HG03097 (cell line): ENCODE measurements at regions not wholly inside any gene's neighbourhood (a gene's known extent, or its start where the extent isn't known, plus 50 kb on each side); places are given as distances from the start of the nearest gene placed in this dataset.
"Not testable (repeated sequence)": the region's sequence is repeated elsewhere in the genome, so short reads cannot be mapped to it uniquely, and the experiment has no call there.

ENCODE experiments used
- ATAC-seq: cut with Tn5 transposase; IDR thresholded peaks from one replicate; pipeline ENCODE4 v1.9.1; 2021; ENCODE audit not compliant: unreplicated experiment, low FRiP score

DNA sequence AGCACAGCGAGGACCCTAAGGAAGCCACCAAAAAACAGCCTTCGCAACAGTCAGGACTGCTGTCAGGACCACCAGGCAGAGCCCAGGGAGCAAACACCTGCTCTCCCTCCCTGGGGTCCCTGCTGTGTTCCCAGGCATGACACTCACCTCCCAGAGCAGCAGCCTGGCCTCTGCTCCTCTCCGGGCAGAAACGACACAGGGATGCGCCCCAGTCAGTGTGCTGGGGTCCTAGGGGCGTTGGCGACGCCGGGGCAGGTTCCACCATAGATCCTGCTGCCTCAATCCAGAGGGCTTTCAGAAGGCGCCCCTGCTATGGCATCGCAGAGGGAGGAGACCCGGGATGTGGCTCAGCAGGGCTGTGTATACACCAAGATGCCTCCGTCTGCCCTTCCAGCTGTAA is 169.7 kb upstream of the FOXD4L5 start:
- ATAC-seq: not testable (repeated sequence)

DNA sequence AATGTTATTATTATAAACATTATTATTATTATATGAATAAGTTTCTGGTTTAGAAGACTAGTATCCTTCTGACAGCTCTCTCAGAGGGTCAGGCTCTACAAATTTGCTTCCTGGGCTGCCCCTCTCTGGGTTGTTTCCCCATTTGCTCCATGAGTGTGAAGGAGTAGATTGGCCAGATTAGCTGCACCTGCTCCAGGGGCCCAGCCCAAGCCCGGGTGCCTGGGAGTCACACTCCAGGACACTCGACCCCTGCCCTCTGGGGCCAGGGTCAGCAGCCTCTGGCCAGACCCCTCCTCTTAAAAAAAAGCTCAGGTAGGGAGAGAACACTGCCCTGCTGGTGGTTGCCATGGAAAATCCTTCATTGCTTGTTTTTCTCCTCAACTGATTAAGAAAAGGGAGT is 169.0 kb upstream of the FOXD4L5 start:
- not testable (repeated sequence) for ATAC-seq

DNA sequence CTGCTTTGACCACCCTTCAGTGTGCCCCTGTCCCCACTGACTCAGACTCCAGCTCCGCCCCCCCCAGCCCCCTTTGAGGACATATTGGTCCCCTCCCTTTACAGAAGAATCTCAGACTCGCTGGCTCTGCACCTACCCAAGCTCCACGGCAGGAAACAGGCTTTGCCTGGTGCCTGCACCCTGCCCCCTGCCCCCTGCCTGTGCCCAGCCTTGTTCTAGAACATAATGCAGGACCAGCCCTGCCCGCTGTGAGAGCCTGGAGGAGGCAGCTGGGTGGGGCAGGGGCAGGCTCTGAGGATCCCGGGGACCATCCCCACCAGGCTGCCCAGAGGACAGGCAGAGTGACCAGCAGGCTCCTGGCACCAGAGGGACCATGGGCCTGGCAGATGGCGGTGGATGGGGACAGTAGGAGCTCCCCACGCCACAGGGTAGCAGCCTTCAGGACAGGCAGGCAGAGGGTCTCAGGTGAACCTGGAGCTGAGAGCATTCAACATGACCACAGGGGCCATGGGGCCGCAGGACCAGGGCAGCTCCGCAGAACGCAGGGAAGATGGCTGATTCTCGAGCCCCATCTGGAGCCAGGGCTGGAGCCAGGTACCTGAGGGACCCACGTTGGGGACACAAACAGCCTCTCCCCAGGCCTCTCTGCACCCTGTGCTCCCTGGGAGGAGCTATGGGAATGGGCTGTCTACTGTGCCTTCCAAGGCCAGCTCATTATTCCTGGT is 165.0 kb upstream of the FOXD4L5 start:
- not testable (repeated sequence) for ATAC-seq

DNA sequence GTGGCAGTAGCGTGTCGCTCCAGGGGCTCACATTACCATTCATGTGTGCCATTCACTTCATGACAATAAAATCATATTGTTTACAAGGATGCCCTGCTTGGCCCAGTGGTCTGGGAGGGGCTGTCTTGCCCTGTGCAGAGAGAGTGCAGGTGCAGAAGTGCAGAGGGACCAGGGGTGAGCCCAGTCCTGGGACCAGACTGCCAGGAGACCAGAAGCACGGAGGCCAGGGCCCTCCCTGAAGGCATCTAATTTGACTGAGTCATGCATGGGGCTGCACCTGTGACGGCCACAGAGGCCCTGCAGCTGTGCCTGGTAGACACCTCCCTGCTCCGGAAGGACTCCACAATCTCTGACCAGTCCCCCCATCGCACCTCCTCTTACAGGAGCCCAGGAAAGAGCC is 164.4 kb upstream of the FOXD4L5 start:
- ATAC-seq: no peak

DNA sequence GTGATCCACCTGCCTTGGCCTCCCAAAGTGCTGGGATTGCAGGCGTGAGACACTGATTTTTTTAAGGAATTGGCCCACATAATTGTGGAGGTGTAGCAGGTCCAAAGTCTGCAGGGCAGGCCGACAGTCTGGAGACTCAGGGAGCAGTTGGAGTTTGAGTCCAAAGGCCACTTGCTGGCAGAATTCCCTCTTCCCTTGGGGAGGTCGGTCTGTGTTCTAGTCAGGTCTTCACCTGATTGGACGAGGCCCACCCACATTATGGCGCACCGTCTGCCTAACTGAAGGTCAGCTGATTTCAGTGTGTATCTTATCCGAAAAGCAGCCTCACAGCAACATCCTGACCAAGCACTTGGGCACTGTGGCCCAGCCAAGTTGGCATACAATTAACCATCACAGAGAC is 162.1 kb upstream of the FOXD4L5 start:
- not testable (repeated sequence) for ATAC-seq

DNA sequence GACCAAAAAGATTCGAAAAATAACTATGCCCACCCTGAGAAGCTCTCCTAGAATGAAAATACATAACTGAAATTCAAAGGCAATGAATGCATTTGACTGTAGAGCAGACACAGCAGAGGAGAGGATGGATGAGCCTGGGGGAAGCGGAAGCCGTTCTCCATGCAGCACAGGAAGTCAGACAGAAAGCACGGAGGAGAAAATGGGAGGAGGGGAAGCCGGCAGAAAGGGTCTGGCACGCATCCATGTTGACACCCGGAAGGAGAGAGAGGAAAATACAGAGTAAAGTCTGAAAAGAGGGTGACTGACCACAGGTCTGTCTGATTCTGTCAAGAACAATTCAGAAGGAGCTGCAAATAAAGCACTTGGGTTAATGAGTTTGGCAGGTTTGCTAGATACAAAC is 161.0 kb upstream of the FOXD4L5 start:
- ATAC-seq: not testable (repeated sequence)

DNA sequence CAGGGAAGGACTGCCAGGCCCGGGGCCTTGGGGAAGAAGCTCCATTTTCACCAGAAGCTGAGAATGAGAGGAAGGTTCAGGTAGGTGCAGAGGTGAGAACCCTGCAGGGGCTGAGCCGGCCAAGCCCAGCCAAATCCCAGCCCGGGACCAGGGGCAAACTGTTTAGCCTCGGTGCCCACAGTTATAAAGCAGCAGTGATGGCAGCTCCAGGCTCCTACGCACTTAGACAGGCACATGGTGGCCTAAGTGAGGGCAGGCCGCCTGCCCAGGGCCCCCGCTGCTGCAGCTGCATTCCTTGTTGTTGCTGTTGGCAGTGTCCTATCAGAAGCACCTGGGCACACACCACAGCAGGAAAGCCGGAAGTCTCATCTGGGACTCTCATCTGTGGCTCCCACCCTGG is 159.9 kb upstream of the FOXD4L5 start:
- ATAC-seq: no peak

DNA sequence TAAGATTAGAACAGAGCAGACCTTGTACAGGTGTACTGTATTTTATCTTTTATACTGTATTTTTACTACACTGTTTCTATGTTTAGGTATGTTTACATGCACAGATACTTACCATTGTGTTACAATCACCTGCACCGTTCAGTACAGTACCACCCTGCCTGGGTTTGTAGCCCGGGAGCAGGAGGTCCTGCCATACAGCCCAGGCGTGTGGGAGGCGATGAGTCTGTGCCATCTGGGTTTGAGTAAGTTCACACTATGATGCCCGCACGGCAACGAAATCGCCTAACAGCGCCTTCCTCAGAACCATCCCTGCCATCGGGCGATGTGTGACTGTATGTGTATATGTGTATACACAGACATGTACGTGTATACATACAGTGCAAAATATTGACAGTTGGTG is 157.1 kb upstream of the FOXD4L5 start:
- not testable (repeated sequence) for ATAC-seq

DNA sequence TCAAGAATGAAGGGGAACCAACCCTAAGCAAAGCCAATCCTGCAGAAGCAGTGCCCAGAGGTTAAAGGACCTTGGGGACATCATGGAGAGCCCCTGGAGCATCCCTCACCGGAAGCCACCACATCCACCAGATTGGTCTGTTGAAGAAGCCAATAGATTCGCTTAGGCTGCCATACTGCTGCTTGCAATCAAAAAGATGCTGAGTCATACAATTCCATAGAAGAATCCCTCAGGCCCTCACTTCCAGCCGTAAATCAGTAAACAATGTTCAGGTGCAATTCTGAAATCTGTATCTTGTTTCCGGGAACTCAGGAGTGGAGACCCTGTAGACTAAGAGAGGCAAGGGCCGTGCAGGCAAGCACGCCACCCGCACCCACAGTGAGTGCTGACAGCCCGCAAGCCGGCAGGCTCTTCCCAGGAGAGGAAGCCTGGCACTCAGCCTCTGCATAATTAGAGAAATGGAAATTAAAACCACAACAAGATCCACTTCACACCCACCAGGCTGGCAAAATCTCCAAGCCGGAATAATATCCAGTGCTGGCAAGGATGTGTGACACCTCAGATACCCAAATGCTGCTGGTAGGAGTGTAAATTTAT is 156.4 kb upstream of the FOXD4L5 start:
- ATAC-seq: not testable (repeated sequence)

DNA sequence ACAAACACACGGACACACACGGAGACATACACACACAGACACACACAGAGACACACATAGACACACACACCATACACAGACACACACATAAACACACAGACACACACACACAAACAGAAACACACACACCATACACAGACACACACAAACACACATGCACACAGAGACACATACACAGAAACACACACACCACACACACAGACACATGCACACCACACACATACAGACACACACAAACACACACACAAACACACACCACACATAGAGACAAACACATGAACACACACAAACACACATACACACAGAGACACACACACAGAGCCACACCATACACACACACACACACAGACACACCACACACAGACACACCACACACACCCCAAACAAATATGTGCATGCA is 152.7 kb upstream of the FOXD4L5 start:
- ATAC-seq: no peak

DNA sequence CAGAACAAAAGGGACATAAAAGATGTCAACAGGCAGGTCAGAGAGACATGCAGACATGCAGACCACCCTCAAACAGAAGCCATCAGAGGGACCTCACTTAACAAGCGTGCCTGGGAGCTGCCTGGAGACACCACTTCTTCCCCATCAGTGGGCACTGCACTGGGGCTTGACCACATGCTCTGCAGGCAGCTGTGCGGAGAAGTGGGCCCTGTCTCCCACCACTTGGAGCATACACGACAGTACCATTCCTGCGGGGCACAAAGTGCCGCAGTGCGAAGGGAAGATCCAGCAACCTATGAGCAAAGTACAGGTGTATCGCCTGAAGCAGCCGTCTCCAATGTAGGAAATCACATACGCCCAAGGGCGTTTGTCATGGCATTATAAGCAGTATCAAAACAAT is 150.5 kb upstream of the FOXD4L5 start:
- ATAC-seq: no peak

DNA sequence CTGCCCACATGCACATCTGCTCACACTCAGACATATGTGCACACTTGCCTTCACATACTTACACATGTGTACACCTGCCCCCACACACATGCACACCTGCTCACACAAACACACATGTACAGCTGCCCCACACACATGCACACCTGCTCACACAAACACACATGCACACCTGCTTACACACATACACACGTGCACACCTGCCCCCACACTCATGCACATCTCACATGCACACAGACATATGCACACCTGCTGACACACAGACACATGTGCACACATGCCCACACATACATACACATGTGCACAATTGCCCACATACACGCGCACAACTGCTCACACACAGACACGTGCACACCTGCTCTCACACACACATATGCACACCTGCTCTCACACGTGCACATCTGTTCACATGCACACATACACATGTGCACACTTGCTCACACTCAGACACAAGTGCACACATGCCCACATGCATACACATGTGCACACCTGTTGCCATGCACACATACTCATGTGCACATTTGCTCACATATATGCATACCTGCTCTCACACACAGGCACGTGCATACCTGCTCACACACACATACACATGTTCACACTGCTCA is 147.8 kb upstream of the FOXD4L5 start:
- ATAC-seq: no peak

DNA sequence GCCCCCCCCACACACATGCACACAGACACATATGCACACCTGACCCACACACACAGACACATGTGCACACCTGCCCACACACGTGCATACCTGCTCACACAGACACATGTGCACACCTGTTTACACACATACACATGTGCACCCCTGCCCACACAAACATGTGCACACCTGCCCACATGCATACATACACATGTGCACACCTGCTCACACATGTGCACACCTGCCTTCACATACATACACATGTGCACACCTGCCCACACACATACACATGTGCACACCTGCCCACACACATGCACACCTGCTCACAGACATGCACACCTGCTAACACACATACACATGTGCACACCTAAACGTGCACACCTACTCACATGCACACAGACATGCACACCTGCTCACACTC is 147.0 kb upstream of the FOXD4L5 start:
- no peak for ATAC-seq

DNA sequence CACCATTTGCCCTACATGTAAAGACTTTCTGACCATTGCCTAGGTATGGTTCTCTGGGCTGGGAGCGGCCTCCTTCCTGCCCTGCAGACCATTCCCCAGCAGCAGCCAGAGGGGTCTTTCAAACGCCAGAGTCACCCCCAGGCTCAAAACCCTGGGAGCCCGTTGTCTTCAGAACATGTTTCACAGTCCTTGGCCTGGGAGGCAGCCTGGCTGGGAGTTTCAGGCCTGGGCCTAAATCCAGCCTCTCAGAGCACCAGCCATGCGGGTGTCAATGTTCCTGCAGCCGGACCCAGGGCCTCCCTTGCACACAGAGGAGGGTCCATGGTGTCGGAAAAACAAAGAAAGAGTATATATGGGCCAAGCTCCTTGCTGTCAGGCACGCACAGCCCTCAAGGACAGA is 145.2 kb upstream of the FOXD4L5 start:
- no peak for ATAC-seq

DNA sequence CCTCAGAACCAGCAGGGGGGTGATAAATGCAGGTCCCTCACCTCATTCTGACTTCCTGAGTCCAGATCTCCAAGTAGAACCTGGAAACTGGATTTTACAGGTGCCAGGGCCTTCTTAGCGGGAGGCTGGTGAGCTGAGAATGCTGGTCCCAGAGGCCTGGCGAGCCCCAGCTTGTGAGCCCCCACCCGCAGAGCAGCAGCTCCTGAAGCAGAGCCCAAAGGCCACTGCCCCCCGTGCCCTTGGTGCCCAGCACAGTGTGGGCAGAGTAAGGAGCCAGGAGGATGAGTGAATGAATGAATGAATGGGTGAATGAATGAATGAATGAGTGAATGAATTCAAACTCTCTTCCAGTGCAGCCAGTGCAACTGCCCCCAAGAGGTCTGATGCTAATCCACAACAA is 142.4 kb upstream of the FOXD4L5 start:
- not testable (repeated sequence) for ATAC-seq

DNA sequence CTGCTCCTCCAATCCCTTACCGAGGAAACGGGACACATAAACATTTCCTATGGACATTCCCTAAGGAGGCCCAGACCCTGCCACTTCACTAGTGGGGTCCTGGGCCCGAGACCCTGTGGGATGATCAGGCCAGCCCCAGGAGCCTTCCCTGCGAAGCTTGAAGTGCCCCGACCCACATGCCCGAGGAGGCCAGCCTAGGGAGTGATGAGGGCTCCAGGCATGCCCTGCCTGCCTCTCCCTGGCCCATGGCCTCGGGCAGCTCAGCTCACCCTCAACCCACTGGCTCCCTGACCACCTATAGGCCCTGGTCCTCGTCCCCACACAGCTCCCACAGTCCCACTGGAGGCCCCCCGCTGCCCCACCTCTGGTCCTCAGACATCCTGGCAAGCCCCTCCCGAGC is 141.8 kb upstream of the FOXD4L5 start:
- ATAC-seq: not testable (repeated sequence)

DNA sequence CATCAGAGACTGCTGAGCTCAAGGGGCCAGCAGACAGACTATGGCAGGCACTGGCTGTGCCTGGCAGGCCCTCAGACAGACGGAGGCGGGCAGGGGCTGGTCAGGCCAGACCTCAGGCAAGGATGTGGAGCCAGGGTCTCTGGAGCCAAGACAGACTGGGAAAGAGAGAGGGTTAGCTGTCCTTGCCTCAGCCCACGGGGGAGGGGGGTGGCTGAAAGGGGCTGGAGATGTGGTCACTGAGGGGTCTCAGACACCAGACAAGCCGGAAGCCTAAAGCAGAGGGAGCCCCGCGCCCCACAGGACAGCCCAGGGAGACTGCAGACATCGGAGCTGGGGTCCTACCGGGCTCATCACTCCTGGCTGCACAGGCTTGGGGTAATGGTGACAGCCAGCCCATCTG is 141.2 kb upstream of the FOXD4L5 start:
- no peak for ATAC-seq

DNA sequence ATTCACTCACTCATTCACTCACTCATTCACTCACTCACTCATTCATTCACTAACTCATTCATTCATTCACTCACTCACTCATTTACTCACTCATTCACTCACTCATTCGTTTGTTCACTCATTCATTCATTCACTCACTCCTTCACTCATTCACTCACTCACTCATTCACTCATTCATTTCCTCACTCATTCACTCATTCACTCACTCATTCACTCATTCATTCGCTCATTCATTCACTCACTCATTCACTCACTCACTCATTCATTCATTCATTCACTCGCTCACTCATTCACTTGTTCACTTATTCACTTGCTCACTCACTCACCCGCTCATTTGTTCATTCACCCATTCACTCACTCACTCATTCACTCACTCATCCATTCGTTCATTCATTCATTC is 140.2 kb upstream of the FOXD4L5 start:
- not testable (repeated sequence) for ATAC-seq

DNA sequence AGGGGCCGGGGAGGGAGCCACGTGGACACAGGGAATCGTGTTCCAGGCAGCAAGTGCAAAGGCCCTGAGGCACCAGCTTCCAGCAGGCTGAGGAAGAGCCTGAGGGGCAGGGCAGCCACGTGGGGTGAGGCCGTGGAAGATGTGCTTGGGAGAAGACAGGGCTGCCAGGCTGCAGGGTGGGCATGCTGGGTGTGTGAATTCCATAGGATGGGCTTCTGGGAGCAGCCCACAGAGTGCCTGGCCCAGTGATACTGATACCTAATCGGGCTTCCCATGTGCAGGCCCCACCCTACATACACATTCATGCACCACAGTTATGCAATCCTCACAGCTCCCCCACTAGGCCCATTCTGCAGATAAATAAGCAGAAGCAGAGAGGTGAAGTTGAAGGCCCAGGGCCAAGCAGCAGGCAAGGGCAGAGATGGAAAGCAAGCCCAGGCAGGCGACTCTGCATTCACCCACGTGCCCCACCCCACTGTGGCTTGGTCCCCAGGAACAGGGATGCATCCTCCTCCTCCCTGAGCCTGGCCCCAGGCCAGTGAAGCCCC is 139.5 kb upstream of the FOXD4L5 start:
- ATAC-seq: not testable (repeated sequence)

DNA sequence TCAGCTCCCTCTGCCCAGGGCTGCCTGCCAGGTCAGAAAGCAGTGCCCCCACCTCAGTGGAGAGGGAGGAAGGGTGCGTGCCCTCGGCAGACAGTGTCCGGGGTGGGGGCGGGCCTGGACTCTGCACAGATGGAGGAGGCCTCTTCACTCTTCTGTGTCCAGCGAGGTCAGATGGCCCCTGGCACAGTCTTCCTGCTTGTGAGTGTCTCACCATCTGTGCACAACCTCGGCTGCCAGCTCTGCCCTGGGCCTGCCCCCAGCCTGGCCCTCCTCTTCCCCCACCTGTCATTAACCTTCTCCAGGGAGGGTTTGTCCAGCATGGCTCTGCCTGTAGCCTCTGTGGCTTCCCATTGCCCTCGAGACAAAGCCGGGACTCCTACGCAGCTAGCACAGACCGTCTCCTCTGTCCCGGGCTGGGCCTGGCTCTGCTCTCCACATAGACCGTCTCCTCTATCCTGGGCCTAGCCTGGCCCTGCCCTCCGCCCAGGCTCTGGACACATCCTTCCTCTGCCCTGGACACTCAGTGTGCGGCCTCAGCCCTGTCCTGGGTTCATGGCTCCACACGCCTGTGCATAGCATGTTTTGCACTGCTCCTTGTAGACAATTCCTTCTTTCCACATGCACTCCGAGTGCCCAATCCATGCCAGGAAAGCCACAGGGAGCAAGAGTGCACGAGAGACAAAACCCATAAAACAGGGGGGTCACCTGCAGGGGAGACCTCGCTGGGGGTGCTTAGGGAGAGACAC is 138.9 kb upstream of the FOXD4L5 start:
- ATAC-seq: not testable (repeated sequence)
